ENCODE measurements at regions not wholly inside any gene's neighbourhood (a gene's known extent, or its start where the extent isn't known, plus 50 kb on each side); places are given as distances from the start of the nearest gene placed in this dataset.

GRCh38 chr4:1462009-1462767 is 55.9 kb upstream of the NKX1-1 start:
- FAIRE-seq = no peak
- no peak for TF ChIP-seq CTCF (IDR thresholded peaks at IDR 0.05; ENCODE audit: insufficient read depth, missing control alignments)
- no peak for DNase-seq (ENCODE audit: insufficient read length, low spot score)

GRCh38 chr4:1460967-1461868 is 55.0 kb upstream of the NKX1-1 start:
- no peak for DNase-seq (ENCODE audit: insufficient read length, low spot score)
- FAIRE-seq = no peak
- TF ChIP-seq CTCF (IDR thresholded peaks at IDR 0.05; ENCODE audit: insufficient read depth, missing control alignments) = no peak

- TF ChIP-seq CTCF (IDR thresholded peaks at IDR 0.05; ENCODE audit: insufficient read depth, missing control alignments) = no peak
These were observed 53.7 kb upstream of the NKX1-1 start for GRCh38 chr4:1459722-1460511.

GRCh38 chr4:1459081-1459721 is 53.0 kb upstream of the NKX1-1 start:
- DNase-seq (ENCODE audit: insufficient read length, low spot score) = no peak
- no peak for TF ChIP-seq CTCF (IDR thresholded peaks at IDR 0.05; ENCODE audit: insufficient read depth, missing control alignments)
- no peak for FAIRE-seq

More at GRCh38 chr4:1459722-1460511, 53.7 kb upstream of the NKX1-1 start:
- DNase-seq (ENCODE audit: insufficient read length, low spot score) (no peak), FAIRE-seq (no peak)

- FAIRE-seq = no peak
- no peak for TF ChIP-seq CTCF (IDR thresholded peaks at IDR 0.05; ENCODE audit: insufficient read depth, missing control alignments)
- DNase-seq (ENCODE audit: insufficient read length, low spot score) = no peak
These were observed 52.3 kb upstream of the NKX1-1 start for GRCh38 chr4:1458581-1458980.

Measured in D721Med (cell line).